BJ (cell line): ENCODE measurements at regions not wholly inside any gene's neighbourhood (a gene's known extent, or its start where the extent isn't known, plus 50 kb on each side); places are given as distances from the start of the nearest gene placed in this dataset.

ENCODE experiments used
- CTCF ChIA-PET: fragments of 350-600 bp; formaldehyde crosslinking; extraction: SDS; loops from one replicate; lab custom pipeline; 2021; ENCODE audit warnings: antibody characterized with exemption, inconsistent platforms; lab: Yijun Ruan, JAX
- POLR2A ChIA-PET: fragments of 300-600 bp; sonication (Branson Sonifier 250); formaldehyde crosslinking; extraction: SDS; loops from one replicate; lab custom pipeline; 2021; ENCODE audit warnings: antibody characterized with exemption; lab: Charles Lee
- DNase-seq: peaks from one replicate; pipeline ENCODE4 v3.0.0-alpha.2; 2011; ENCODE audit warnings: low read depth
- H3K27me3 ChIP-seq: 2 replicates; pipeline ENCODE4 v1.6.0; 2011; ENCODE audit warnings: low read length; ENCODE audit not compliant: control insufficient read depth, insufficient read depth
- H3K36me3 ChIP-seq: 2 replicates; pipeline ENCODE4 v1.5.1; 2011; ENCODE audit warnings: low read length; ENCODE audit not compliant: control insufficient read depth, insufficient read depth
- H3K4me3 ChIP-seq: 2 replicates; pipeline ENCODE4 v1.5.1; 2011; ENCODE audit warnings: low read depth, mild to moderate bottlenecking, control low read depth, low read length
- TF ChIP-seq, protein P1 (sequence below): IDR thresholded peaks from 2 replicates; pipeline ENCODE4 v1.5.1; 2011; ENCODE audit warnings: low read depth, mild to moderate bottlenecking, control low read depth, inconsistent platforms, low read length, moderate library complexity; ENCODE audit not compliant: insufficient read depth

DNA sequence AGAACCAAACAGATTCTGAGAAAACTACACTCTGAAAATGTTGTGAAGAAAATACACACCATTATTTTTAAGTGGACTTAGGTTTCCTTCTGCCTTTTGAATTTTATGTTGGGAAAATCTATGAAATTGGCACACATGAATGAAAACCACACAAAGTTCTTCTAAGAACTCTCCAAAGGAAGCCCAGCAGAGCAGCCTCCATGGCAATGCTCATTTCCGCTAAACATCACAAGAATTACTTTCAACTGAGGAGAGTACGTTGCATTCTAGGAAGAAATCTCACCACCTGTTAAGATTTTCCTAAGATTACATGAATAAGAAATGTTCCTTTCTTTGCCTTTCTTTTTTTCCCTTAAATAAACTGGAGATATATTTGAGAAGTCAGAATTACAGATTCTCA is 154.2 kb downstream of the BARHL2 start:
- DNase-seq = no peak
- Histone ChIP-seq H3K27me3 (no peaks in the 10 kb centered on the region), H3K4me3 (no peak overlapping the region), H3K36me3 (no peaks in the 10 kb centered on the region)
- TF ChIP-seq, protein P1, sequence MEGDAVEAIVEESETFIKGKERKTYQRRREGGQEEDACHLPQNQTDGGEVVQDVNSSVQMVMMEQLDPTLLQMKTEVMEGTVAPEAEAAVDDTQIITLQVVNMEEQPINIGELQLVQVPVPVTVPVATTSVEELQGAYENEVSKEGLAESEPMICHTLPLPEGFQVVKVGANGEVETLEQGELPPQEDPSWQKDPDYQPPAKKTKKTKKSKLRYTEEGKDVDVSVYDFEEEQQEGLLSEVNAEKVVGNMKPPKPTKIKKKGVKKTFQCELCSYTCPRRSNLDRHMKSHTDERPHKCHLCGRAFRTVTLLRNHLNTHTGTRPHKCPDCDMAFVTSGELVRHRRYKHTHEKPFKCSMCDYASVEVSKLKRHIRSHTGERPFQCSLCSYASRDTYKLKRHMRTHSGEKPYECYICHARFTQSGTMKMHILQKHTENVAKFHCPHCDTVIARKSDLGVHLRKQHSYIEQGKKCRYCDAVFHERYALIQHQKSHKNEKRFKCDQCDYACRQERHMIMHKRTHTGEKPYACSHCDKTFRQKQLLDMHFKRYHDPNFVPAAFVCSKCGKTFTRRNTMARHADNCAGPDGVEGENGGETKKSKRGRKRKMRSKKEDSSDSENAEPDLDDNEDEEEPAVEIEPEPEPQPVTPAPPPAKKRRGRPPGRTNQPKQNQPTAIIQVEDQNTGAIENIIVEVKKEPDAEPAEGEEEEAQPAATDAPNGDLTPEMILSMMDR = no peak
- CTCF ChIA-PET = no interaction called here
- POLR2A ChIA-PET = no interaction called here

- TF ChIP-seq, protein P1 = no peak
- H3K4me3 ChIP-seq = no peak overlapping the region
- ChIA-PET POLR2A (no interaction called here), CTCF (no interaction called here)
- H3K27me3 ChIP-seq = no peaks in the 10 kb centered on the region
- no peak for DNase-seq
- H3K36me3 ChIP-seq = no peaks in the 10 kb centered on the region
Observed at GRCh38 chr1:90561911-90562310, 155.2 kb downstream of the BARHL2 start.

DNA sequence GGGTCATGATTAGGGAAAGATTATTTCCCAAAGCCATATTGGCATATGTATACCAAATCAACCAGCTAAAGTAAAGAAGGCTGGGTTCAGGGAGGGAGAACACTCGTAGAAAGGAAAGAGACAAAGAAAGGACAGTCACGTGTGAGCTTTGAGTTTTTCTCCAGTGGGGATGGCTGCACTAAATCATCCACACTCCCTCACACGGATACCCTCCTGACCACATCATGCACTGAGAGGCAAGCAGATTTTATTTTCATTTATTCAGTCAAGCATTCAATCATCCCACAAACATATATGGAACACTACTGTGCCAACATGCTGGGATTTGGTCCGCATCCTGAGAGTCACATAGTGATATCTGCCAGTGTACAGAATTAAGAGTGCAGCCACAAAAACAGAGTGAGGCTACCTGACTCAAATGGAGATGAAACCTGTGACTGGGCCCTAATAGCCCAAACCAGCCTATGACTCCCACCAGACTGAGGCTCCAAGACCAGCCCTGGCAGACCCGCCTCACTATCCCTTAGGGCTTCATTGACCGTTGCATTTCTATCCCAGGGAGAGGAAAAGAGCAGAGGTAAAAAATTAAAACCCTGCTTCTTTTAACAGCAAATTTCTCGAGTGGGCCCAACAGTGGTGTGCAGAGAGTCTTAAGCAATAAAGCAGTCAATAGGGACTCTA is 155.9 kb downstream of the BARHL2 start:
- Histone ChIP-seq H3K4me3 (no peak overlapping the region), H3K36me3 (no peaks in the 10 kb centered on the region), H3K27me3 (no peaks in the 10 kb centered on the region)
- POLR2A ChIA-PET = no interaction called here
- DNase-seq = no peak
- CTCF ChIA-PET = interaction anchor here (0.6 to 1.3 kb wide), 2 partner anchors 8 to 602 kb away, joined by 3 read pairs; no protein-coding TSS in a partner anchor
- TF ChIP-seq, protein P1 = no peak

DNA sequence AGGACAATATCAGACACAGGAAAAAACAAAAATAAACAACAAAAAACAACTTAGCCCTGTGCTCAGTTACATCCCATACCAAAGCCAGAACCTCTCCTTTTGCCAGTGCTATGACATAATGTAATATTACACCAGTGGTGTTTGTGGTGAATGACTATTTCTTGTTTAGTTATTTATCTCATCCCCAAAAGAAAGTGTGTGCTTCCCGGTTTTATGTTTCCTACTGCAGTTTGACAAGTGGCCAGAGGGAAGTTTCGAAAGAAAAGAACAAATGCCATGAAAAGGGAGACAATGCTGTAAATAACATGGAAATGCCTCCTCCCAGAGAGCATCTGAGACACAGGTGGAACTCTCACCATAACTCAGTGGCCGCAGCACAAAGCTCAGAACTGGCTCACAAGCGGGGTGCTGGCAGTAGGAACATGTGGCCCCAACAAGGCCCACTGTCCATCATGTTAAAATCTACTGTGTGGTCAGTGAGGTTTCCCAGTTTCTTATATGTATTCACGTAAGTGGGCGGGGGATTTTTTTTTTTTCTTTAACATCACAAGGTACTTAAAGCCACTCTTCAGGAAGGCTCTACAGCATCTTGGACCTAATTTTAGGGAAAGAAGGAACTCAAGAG is 158.2 kb downstream of the BARHL2 start:
- ChIA-PET POLR2A (no interaction called here), CTCF (no interaction called here)
- no peak for DNase-seq
- no peaks in the 10 kb centered on the region for H3K27me3 ChIP-seq
- TF ChIP-seq, protein P1 = no peak
- H3K4me3 ChIP-seq = no peak overlapping the region
- no peaks in the 10 kb centered on the region for H3K36me3 ChIP-seq

DNA sequence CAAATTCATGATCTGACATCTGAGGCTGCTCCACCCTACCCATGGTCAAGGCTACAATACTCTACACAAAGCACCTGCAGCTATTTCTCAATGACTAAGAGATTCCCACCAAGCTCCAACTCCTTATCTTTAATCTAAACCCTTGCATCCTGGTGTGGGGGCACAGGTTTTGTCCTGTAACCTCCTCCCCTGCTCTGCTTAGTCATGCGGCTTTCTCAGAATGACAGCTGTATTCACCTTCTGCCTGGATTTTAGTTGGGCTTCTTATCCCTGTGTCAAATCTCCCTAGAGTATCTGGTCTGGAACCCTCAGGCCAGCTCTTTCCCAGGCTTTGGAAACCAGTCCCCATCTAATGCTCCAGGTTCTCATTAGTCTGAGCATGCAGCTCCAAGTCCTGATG is 159.0 kb downstream of the BARHL2 start:
- Histone ChIP-seq H3K27me3 (no peaks in the 10 kb centered on the region), H3K36me3 (no peaks in the 10 kb centered on the region), H3K4me3 (no peak overlapping the region)
- ChIA-PET POLR2A (no interaction called here), CTCF (no interaction called here)
- DNase-seq = no peak
- TF ChIP-seq, protein P1 = no peak
